NCI-H1694 (cell line): ENCODE measurements at regions not wholly inside any gene's neighbourhood (a gene's known extent, or its start where the extent isn't known, plus 50 kb on each side); places are given as distances from the start of the nearest gene placed in this dataset.
"Not testable (repeated sequence)": the region's sequence is repeated elsewhere in the genome, so short reads cannot be mapped to it uniquely, and the experiment has no call there.

ENCODE experiments used
- DNase-seq: peaks from one replicate; lab custom pipeline; 2025; lab: John Stamatoyannopoulos, UW

GRCh38 chr18:53920312-53921075, 304.0 kb downstream of the MBD2 start:
- DNase-seq = no peak

- DNase-seq = no peak
These were observed 306.4 kb downstream of the MBD2 start for GRCh38 chr18:53918091-53918490.

- no peak for DNase-seq
These were observed 313.3 kb downstream of the MBD2 start for GRCh38 chr18:53911200-53911599.

- no peak for DNase-seq
These were observed 314.8 kb downstream of the MBD2 start for GRCh38 chr18:53909668-53910067.

- DNase-seq = no peak
These were observed 316.5 kb downstream of the MBD2 start for GRCh38 chr18:53907921-53908320.

- DNase-seq = no peak
These were observed 317.8 kb downstream of the MBD2 start for GRCh38 chr18:53906681-53907080.

GRCh38 chr18:53894675-53895442, 329.6 kb downstream of the MBD2 start:
- DNase-seq = no peak

GRCh38 chr18:53887447-53887846, 337.0 kb downstream of the MBD2 start:
- DNase-seq = no peak

- DNase-seq = no peak
These were observed 338.4 kb downstream of the MBD2 start for GRCh38 chr18:53886058-53886457.

GRCh38 chr18:53883771-53884170, 340.7 kb downstream of the MBD2 start:
- no peak for DNase-seq

GRCh38 chr18:53874103-53874502, 350.4 kb downstream of the MBD2 start:
- DNase-seq = no peak

GRCh38 chr18:53864770-53865169, 359.7 kb downstream of the MBD2 start:
- no peak for DNase-seq

GRCh38 chr18:53862921-53863320, 361.5 kb downstream of the MBD2 start:
- no peak for DNase-seq

- DNase-seq = no peak
These were observed 363.3 kb downstream of the MBD2 start for GRCh38 chr18:53861185-53861584.

GRCh38 chr18:53859764-53860163, 364.7 kb downstream of the MBD2 start:
- DNase-seq = no peak

- no peak for DNase-seq
These were observed 373.6 kb downstream of the MBD2 start for GRCh38 chr18:53850902-53851301.

GRCh38 chr18:53843763-53844162, 380.7 kb downstream of the MBD2 start:
- no peak for DNase-seq

- DNase-seq = no peak
These were observed 381.2 kb downstream of the MBD2 start for GRCh38 chr18:53843113-53843760.

- DNase-seq = no peak
These were observed 385.7 kb downstream of the MBD2 start for GRCh38 chr18:53838746-53839145.

GRCh38 chr18:53821141-53821540, 403.3 kb downstream of the MBD2 start:
- not testable (repeated sequence) for DNase-seq

- DNase-seq = no peak
These were observed 404.8 kb downstream of the MBD2 start for GRCh38 chr18:53819671-53820070.

GRCh38 chr18:53819174-53819573, 405.3 kb downstream of the MBD2 start:
- no peak for DNase-seq
